HG03558 (cell line): ENCODE measurements at regions not wholly inside any gene's neighbourhood (a gene's known extent, or its start where the extent isn't known, plus 50 kb on each side); places are given as distances from the start of the nearest gene placed in this dataset.

Experiments used
- ATAC-seq: cut with Tn5 transposase; IDR thresholded peaks from one replicate; pipeline ENCODE4 v1.9.1; 2021; ENCODE audit warnings: moderate number of reproducible peaks; ENCODE audit not compliant: unreplicated experiment; ENCODE audit errors: extremely low read depth

DNA sequence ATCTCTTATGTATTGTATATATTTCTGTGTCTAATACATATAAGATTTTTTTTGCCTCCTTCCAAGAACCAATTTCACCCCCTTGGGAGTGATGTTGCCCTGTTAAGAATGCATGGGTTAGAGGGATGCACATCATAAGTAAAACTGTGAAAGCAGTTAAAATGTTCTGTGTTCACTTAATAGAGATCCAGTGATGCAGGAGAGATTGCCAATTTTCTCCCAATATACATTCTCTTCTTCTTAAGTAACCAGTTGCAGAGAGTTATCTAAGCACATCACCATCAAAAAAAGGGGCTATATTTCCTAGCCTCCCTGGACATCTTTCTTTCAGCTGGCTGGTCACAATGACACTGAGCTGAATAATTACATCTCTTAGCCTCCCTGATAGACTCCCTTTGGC, 307.0 kb downstream of the OSTF1 start:
- no peak for ATAC-seq

DNA sequence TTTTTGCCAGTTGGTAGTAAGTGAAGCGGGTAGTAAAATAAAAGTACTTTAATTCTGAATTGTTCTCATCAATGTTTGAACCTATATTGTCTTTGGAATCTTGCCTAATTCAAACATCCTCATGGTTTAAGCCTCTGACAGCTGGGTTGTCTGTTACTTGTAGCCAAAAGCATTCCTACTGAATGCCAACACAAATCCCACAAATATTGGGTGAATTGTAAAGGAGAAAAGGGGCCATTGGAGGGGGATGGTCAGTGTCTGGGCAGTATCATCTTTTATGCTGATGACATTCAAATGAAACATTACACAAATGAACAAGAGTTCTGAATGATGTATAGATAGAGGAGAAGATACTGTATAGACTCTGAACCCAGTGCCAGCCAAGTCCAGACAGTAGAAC, 309.5 kb downstream of the OSTF1 start:
- ATAC-seq = no peak

DNA sequence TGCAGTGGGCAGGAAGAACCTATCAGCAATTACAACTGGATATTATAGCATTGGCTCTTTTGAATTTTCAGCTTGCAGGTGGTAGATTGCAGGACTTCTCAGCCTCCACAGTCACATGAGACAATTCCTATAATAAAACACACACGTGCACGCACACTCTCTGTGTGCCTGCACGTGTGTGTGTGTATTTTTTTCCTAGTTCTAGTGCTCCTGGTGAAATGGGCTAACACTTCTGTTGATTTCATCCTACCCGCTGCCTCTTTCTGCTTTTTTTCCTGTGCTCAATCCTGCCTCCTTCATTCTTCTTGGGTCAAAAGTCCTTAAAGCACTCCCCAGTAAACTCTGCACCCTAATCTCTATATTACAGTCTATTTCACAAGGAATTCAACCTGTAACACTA, 320.1 kb downstream of the OSTF1 start:
- no peak for ATAC-seq

DNA sequence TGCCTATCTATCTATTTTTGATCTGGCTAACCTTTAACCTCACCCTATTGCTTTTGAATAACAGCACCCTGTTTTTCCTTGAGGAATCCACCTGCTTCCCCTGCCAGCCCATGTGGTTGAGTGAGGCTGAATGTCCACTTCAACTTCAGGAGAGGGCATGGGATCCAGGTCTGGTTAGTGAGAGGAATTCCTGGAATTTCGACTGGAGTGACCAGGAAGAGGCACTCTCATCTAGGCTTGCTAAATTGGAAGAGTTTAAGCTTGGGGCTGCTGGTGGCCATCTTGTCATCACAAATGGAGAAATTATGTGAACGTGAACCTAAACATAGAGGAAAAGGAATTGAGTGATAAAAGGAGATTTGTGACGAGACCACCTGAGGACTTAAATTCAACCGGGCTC, 322.1 kb downstream of the OSTF1 start:
- no peak for ATAC-seq

DNA sequence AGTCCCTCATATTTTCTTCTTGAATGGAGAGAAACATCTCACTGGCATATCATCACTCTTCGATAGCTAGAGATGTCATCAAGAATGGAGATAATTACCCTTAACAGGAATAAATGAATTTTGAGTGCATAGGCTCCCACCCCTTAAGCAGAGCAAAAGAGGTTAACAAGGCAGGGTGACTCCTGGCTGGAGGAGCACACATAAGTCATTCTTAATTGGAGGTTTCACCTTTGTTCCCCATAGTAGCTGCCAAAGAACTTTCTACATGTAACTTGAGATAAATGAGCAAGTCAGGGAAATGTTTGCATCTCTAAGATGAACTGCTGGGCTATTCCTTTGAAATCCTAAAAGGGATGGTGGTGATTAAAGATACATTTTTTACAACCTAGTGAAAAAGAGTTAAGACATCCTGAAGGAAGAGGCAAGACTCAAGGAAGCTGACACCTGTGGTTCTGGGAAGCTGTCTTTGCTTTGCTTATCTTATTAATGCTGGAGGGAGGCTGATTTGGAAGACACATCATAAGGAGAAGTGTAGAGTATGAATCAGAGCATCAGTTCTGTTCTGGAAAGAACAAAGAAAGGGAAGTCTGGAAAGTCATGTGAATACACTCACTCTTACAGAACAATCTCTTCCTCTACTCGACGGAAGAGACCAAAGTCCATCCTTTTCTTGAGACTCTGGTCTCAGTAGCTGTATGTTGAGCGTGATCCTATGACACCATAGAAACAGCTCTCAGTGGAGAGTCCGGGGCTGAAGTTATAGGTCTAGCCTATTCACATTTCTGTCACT, 326.3 kb downstream of the OSTF1 start:
- ATAC-seq = no peak

DNA sequence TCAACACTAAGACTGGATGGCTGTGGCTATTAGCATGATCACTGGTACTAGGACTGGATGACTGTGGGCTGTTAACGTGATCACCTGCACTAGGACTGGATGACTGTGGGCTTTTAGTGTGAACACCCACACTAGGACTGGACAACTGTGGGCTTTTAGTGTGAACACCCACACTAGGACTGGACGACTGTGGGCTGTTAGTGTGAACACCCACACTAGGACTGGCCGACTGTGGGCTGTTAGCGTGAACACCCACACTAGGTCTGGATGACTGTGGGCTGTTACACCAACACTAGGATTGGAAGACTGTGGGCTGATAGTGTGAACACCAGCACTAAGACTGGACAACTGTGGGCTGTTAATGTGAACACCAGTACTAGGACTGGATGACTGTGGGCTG, 329.2 kb downstream of the OSTF1 start:
- no peak for ATAC-seq

DNA sequence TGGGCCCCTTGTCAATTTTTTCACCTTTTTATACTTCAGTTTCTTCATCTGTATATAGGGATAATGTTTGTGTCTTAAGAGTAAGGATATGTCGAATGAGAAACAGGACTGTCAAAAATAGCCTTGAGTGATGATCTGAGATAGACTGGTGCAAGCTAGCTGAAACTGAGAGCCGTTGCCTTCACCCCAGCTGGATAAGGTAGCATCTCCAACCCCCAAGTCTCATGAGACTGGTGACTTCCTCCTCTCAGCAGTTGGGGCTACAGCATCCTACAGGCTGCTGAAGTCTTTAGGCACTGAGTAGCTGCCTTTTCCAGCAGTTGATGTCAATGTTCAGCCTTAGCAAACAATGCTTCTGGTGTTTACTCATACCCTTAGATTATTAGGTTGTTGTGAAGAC, 330.2 kb downstream of the OSTF1 start:
- no peak for ATAC-seq

DNA sequence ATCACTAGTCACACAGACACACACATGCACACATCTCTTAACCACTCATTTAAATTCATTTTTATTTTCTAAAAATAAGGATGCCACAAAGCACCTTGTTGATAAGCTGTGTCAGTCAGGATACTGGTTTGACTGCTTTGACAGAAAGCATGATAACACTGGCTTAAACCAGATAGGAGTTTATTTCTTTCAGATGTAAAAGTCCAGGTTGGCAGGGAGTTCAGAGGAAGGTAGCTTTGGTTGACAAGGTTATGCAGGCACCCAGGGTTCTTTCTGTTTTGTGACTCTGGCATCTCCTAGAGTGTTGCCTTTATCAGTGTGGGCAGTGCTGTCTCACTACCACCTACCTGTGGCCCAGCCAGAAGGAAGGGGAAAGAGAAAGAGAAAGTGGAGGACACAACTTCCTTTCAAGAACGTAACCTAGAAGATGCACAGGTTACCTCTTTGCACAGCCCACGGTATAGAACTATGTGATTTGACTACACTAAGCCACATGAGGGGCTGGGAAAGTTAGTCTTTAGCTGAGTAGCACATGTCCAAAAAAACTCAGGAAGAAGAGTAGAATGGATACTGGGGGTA, 334.7 kb downstream of the OSTF1 start:
- no peak for ATAC-seq

DNA sequence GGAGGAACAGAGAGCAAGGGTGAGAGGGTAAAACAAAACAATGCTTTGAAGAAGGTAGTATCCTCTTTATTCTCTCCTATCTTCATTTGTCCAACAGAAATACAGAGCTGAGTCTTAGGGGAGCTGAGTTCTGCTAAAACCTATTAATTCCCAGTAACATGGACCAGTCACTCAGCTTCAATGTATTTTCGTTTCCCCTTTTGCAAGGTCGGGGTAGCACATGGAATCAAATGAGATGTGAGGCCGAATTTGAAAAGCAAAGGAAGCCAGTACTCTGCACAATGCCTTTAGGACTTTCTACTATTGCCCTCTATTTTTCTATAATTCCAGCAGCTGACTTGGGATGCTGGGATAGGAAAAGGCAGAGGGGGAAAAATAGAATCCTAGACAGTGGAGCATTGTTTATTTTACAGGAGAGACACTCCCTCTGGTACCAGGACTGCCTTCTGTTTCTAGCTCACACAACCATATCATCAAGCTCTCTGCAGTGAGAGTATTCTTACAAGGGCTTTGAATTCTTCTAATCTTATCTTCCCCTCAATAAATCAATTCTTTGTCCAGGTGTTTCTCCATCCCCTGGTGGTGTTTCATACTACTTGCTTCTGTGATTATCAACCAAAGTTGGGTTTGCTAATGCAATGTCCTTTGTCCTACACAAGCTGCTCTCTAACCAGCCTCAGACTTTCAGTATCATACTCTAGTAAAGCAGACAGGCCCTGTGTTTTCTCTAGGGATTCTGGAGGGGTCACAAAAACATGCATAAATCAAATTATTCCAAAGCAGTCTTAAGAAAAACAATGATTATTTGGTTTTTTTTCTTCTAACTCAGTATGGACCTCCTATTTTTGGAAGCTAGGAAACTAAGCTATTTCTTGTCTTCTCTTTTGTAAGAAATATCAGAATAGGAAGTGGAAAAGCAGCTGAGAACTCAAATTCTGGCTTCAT, 341.5 kb downstream of the OSTF1 start:
- ATAC-seq = no peak

DNA sequence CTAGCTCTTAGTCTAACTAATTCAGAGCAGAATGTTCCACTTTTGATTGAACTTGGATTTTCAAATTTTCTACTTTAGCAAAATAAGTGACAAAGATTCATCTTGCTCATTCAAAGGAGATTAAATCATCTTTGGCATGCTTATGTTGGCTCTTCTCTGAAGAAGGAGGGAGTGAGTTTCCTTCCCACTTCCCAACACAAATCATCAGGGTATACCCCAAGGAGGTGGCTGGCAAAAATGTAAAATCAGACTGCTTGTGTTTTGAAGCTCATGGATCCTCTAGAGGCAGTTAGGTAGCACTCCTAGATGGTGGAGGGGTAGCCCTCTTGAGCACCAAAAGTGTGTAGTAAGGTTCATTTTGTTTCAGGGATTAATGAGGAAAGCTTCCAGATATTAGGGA, 343.1 kb downstream of the OSTF1 start:
- no peak for ATAC-seq

DNA sequence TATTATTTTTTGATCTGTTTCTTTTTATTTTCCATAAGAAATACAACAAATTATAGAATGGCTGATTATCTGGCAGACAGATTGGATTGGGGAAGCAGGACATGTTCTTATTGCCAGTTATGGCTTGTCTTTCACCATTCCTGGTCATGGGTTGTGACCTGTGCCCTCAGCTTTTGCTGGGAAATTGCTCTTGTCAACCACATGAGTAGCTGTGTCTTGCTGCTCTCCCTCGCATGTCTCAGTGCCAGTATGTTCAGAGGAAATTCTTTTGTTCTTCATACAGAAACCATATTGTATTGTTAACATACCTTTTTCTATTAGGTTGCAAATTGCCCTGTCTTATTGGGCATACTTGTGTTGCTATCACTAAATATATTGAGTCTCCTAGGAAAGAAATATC, 344.1 kb downstream of the OSTF1 start:
- no peak for ATAC-seq

DNA sequence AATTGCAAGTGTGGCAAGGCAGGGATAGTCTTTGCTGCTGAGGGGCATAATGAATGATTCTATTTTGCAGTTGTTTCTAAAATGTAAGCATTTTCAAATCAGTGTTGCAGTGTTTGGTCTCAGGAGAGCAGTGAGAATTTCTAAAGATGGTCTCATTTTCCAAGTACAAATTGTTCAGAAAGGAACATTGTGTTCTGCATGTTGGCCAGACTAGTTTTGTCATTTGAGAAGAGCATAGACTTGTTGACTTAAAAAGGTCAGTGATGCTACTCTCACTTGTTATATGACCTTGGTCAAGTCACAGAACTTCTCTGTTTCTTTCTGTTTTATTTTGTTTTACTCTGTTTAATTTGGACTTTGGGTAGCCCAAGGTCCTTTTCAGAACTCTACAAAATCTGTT, 344.6 kb downstream of the OSTF1 start:
- no peak for ATAC-seq

DNA sequence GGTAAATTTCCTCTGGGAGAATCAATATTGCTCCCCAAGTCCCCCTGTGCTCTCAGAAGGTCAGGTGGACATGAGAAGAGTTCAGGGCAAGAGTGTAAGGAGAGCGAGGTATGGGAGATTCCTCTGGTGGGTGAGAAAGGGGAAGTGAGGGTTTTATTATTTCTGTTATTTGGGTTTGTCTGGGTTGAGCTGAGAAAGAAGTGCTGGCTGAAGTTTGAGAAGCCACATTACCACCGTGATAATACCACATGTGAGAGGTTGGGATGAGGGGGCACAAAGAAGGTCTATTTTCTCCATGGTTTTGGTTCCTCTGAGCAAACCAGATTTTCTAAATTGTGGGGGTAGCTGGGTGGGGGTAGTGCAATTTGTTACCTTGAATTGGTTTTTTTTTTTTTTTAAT, 350.4 kb downstream of the OSTF1 start:
- ATAC-seq = no peak

DNA sequence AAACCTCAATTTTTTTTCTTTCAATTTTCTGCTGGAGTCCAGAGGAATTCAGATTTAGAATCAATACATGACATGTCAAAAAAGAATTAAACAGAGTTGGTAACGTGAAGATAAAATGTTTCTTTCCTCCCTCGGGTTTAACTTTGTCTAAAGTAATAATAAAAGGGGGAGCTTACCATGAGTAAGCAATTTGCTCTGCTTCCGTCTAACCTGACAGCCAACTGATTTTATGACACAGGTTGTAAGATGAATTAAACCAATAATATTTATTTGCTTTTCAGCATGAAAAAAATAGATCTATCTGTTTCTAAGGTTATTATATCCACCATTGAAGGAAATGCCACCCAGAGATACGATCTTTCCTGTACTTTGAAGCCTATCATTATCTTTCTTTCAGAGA, 352.6 kb downstream of the OSTF1 start:
- no peak for ATAC-seq

DNA sequence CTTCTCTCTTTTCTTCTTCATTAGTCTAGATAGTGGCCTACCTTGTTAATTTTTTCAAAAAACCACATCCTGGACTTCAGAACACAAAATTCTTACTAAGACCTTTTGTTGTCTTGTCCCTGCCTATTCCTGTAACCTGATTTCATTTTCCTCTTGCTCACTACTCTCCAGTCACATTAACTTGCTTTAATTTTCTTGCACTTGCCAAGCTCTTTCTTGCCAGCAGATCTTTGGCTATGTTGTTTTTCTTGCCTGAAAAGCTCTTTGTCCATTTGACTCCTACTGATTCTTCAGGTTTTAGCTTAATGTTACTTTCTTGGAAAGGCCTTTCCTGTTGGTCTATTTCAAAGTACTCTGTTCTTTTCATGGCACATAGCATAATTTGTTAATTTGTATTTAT, 356.8 kb downstream of the OSTF1 start:
- ATAC-seq = no peak

DNA sequence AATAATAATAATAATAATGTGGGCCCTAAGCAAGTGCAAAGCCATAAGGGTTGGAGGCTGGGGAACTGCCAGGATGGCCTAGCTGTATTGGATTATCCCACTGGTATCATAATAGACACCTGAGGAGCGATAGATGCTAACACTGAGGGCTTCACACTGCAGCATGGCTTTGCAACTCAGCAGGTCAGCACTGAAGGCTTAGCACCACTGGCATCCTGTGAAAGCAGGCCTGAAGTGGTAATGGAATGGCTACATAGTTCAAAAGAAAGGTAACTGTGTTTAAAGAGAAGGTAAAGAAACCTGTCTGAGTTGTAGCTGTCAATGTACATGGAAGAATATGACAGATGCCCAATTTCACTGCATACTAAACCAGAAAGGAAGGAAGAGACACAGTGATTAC, 359.0 kb downstream of the OSTF1 start:
- ATAC-seq = no peak

DNA sequence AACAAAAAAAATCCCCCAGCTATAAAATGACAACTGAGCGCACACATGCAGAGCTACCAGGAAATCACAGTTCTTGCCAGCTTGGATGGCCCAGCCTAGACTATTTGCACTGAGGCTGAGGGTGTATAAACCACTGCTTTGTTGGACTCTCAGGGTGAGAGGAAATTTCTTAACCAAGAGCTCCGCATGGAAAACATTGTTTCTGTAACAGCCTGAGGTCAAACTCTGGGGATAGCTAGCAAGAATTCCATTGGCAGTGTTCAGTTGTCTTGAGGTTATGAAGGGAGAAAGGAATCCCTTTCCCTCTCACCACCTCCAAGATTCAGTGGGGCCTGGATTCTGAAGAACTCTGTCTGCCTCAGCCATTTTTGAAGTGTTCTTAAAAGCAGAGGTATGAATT, 360.0 kb downstream of the OSTF1 start:
- no peak for ATAC-seq

DNA sequence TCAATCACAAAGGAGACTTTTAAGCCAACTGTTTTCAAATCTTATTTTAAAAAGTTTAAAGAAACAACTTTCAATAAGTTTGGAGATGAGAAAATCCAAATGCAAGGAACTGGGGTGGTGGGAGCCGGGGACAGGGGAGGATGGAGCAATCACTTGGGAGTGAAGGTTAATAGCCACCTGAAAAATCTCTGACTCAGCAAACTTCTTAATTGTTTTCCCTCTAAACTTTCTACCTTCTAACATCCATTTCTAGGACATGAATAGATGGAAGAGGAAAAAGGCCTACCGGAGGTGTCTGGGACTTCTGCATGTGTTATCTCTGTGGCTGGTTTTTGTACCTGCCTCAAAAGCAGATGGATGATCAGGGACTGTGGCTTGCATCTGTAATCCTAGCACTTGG, 360.6 kb downstream of the OSTF1 start:
- no peak for ATAC-seq

DNA sequence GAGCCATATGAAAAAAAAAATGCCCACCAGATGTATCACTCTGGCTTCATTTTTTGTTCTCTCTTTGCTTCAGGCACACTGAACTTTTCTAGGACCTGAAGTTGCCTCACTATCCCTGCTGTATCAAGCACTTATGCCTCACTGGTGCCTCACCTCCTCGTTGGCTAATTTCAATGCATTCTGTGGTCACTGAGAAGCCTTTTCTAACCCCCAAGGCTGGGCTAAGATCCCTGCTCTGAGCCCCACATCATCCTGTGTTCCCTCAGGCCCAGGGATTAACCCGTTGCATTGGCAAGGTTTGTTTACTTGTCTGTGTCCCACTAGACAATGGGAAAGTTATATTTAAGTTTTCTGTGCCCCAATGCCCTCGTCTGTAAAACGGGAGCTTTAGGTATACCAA, 362.7 kb downstream of the OSTF1 start:
- no peak for ATAC-seq

DNA sequence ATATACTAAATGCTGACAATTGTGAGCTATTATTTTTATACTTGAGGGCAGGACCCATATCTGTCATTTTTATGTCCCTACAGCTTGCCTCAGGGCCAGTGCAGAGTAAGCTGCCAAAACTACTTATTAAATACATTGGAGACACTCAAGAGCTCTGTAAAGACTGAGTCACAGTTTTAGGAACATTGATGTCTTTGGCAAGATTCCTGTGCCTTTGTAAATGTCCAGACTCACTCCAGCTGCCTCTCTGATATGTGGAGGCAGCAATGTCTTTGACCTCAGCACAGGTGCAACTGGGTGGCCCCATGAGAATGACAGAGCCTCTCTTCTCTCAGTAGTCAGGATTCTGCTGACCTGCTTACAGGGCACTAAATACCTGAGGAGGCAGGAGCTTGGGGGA, 363.2 kb downstream of the OSTF1 start:
- no peak for ATAC-seq

DNA sequence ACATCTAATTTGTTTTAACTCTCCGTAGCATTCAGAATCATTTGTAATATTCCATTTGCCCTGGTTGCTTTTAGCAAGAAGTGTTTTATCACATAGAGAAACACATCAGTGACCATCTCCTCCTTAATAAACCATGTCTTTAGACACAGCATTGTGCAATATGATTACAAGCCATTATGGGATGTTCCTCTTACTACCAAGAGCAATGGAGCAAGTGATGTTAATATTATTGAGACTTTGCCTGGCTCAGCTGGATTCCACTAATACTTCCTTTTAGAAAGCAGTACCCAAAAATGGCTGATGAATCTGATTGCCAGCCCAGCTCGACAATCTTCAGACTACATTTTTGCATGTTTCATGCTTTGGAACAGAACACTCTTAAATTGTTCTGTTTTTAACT, 364.2 kb downstream of the OSTF1 start:
- no peak for ATAC-seq
